Gastroesophageal sphincter (tissue), 4 donors: ENCODE measurements at regions not wholly inside any gene's neighbourhood (a gene's known extent, or its start where the extent isn't known, plus 50 kb on each side); places are given as distances from the start of the nearest gene placed in this dataset.
A peak's percentile ranks its signal among the peaks of the same experiment; 100 is the strongest.

Experiments used
- ATAC-seq: fragments of 150-250 bp; one replicate; pipeline ENCODE4 v1.9.1; 2016; ENCODE audit warnings: mild to moderate bottlenecking, moderate library complexity
- H3K27ac ChIP-seq, 4 donors: fragments of 200-600 bp; sonication (generic) in 3 of 4; 1 replicate in 3 of 4; 2 replicates in 1 of 4; pipeline ENCODE4 v1.5.1; 2016 to 2019
- H3K27me3 ChIP-seq: fragments of 200-600 bp; sonication (generic); one replicate; pipeline ENCODE4 v1.5.1; 2019
- H3K36me3 ChIP-seq, 2 donors: fragments of 200-600 bp; sonication (generic); one replicate each; pipeline ENCODE4 v1.5.1; 2019; ENCODE audit warnings: control low read depth in 1 of 2
- H3K4me1 ChIP-seq, 3 donors: fragments of 200-600 bp; sonication (generic); 1 replicate in 2 of 3; 2 replicates in 1 of 3; pipeline ENCODE4 v1.5.1; 2016 to 2019; ENCODE audit warnings: control low read depth in 2 of 3
- H3K4me3 ChIP-seq, 2 donors: fragments of 200-600 bp; sonication (generic); one replicate each; pipeline ENCODE4 v1.5.1; 2019; ENCODE audit warnings: mild to moderate bottlenecking in 1 of 2, moderate library complexity in 1 of 2
- H3K9me3 ChIP-seq, 3 donors: fragments of 200-600 bp; sonication (generic); one replicate each; pipeline ENCODE4 v1.5.1; 2017 to 2019; ENCODE audit warnings: control low read depth in 2 of 3
- EP300 ChIP-seq: sonication (generic); formaldehyde crosslinking; IDR thresholded peaks from one replicate; pipeline ENCODE4 v1.6.1; 2017; ENCODE audit warnings: antibody characterized with exemption, mild to moderate bottlenecking
- POLR2A ChIP-seq, 2 donors: fragments of 450-650 bp; IDR thresholded peaks; one replicate each; pipeline ENCODE4 v1.6.1; 2017; ENCODE audit warnings: antibody characterized with exemption in 2 of 2, mild to moderate bottlenecking in 2 of 2, moderate library complexity in 1 of 2
- POLR2AphosphoS5 ChIP-seq: sonication (generic); formaldehyde crosslinking; IDR thresholded peaks from one replicate; pipeline ENCODE4 v1.6.1; 2017; ENCODE audit warnings: antibody characterized with exemption
- WGBS, 2 donors: methylation state at CpG; one replicate each; pipeline ENCODE4 v1.1.5; 2018; ENCODE audit warnings: low coverage in 1 of 2; 5-methylcytosine and 5-hydroxymethylcytosine counted together
- TF ChIP-seq, protein P1 (sequence below), 4 experiments: fragments of 200-600 bp in 2 of 4; fragments of 450-650 bp in 2 of 4; sonication (generic) in 1 of 4; IDR thresholded peaks; one replicate each; pipeline ENCODE4 v1.5.1; 2017 to 2019; ENCODE audit warnings: antibody characterized with exemption in 4 of 4, mild to moderate bottlenecking in 2 of 4, moderate library complexity in 2 of 4

DNA sequence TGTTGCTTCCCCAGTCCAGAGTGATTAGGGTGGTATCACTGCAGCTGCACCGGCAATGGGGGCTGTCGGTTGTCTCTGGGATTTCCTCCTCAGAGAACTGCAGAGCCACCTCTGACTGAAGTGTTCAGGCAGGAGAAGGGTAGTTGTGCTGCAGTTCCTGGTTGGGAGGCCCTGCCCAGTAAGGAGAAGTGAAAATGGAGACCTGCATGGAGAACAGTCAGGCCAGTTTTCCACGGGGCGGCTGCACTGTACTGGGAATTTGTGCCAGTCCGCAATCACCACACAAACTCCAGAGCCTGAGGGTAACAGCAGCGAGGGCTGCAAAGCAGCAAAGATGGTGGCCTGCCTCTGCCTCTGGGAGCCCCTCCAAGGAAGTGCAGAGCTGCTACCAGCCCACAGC, 58.1 kb upstream of the CCDC190 start:
- TF ChIP-seq POLR2A (IDR thresholded peaks at IDR 0.05) (no peak), POLR2AphosphoS5 (no peak), EP300 (no peak)
- TF ChIP-seq, protein P1, sequence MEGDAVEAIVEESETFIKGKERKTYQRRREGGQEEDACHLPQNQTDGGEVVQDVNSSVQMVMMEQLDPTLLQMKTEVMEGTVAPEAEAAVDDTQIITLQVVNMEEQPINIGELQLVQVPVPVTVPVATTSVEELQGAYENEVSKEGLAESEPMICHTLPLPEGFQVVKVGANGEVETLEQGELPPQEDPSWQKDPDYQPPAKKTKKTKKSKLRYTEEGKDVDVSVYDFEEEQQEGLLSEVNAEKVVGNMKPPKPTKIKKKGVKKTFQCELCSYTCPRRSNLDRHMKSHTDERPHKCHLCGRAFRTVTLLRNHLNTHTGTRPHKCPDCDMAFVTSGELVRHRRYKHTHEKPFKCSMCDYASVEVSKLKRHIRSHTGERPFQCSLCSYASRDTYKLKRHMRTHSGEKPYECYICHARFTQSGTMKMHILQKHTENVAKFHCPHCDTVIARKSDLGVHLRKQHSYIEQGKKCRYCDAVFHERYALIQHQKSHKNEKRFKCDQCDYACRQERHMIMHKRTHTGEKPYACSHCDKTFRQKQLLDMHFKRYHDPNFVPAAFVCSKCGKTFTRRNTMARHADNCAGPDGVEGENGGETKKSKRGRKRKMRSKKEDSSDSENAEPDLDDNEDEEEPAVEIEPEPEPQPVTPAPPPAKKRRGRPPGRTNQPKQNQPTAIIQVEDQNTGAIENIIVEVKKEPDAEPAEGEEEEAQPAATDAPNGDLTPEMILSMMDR (IDR thresholded peaks at IDR 0.05): no peak
- Histone ChIP-seq H3K4me3 (no peak overlapping the region), H3K9me3 (no peaks in the 10 kb centered on the region), H3K27ac (no peak overlapping the region), H3K4me1 (no peaks in the 10 kb centered on the region), H3K27me3 (no peaks in the 10 kb centered on the region), H3K36me3 (no peaks in the 10 kb centered on the region)
- 93% methylated on average over 3 of the region's 6 CpGs; no CpG with 5 or more reads in 1 of the 2 donors for WGBS, 2 donors
- peak; percentile 48 for ATAC-seq

DNA sequence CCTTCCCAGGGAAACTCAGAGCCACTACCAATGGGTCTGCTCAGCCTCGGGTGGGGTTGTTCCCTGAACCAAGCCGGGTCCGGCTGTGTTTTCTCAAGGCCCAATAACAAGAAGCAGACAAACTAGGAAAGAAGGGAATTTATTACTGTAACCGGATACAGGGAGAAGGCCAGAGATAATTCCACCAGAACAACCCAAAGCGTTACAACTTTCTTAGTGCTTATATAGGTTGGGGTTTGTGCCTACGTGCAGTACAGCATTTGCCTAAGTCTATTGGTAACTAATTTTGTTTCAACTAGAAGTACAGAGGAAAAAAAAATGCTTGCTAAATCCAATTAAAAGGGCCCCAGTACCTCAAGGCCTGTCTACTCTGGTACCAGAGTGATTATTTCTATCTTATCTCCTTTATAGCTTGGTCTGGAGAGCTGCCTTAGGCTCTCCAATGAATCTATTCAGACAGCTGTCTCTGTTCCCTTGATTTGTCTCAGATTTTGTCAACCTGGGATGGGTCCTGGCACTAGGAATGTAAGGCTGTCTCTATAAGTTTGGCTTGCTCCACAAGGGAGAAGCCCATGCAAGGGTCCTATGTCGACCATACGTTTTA, 57.3 kb upstream of the CCDC190 start:
- Histone ChIP-seq H3K27ac (no peak overlapping the region), H3K4me1 (no peaks in the 10 kb centered on the region), H3K27me3 (no peaks in the 10 kb centered on the region), H3K4me3 (no peak overlapping the region), H3K36me3 (no peaks in the 10 kb centered on the region), H3K9me3 (no peaks in the 10 kb centered on the region)
- ATAC-seq: no peak
- 74 to 86% methylated on average over 3 to 7 of the region's 8 CpGs for WGBS, 2 donors
- TF ChIP-seq, protein P1 (IDR thresholded peaks at IDR 0.05): no peak
- TF ChIP-seq POLR2A (IDR thresholded peaks at IDR 0.05): no peak
- no peak for TF ChIP-seq POLR2AphosphoS5
- no peak for TF ChIP-seq EP300

DNA sequence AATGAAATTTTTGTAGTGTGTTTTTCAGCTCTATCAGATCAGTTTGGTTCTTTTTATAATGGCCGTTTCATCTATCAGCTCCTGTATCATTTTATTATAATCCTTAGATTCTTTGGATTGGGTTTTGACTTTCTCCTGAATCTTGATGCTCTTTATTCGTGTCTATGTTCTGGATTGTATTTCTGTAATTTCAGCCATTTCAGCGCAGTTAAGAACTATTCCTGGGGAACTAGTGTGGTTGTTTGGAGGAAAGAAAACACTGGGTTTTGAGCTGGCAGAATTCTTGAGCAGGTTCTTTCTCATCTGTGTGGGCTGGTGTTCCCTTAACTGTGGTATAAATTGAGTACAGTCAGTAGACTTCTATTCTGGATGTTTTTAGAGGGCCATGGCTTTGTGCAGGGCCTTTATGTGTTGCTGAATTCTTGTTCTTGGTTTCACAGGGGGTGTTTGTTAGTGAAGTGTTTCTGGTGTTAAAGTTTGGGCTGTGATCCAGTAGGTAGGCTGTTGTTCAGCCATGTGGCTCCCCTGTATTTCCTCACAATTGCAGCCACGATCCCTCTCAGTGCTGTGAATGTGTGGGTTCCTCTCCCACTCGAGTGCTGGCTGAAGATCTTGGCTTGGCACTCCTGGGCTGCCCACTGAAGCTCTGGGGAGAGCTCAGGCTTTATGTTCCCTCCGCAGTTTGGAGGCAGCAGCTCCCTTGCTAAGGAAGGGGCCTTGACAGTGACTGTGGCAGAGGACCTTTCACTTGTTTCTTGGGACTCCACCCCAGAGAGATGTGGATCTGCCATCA, 56.0 kb upstream of the CCDC190 start:
- H3K4me1 ChIP-seq: no peaks in the 10 kb centered on the region
- H3K4me3 ChIP-seq: no peak overlapping the region
- ATAC-seq: no peak
- no peak overlapping the region for H3K27ac ChIP-seq
- H3K9me3 ChIP-seq: peaks cover 0 to 9% (median 0%) of the 10 kb centered on the region in 3 donors
- TF ChIP-seq, protein P1 (IDR thresholded peaks at IDR 0.05): no peak
- TF ChIP-seq POLR2A (IDR thresholded peaks at IDR 0.05) (no peak), POLR2AphosphoS5 (no peak)
- H3K27me3 ChIP-seq: no peaks in the 10 kb centered on the region
- no peaks in the 10 kb centered on the region for H3K36me3 ChIP-seq
- WGBS, 2 donors: 91 to 100% methylated on average over 1 to 4 of the region's 6 CpGs

DNA sequence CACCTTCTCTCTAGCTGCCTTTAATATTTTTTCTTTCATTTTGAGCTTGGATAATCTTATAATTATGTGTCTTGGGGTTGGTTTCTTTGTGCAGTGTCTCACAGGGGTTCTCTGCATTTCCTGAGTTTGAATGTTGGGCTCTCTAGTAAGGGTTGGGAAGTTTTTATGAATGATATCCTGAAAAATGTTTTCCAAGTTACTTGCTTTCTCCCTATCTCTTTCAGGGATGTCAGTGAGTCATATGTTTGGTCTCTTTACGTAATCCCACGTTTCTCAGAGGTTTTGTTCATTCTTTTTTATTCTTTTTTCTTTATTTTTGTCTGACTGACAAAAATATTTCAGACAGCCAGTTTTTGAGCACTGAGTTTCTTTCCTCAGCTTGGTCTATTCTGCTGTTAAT, 55.4 kb upstream of the CCDC190 start:
- no peaks in the 10 kb centered on the region for H3K27me3 ChIP-seq

More for the DNA sequence above, 55.4 kb upstream of the CCDC190 start:
- WGBS, 2 donors: 43 to 65% methylated on average over 2 of the region's 2 CpGs
- no peak overlapping the region for H3K4me3 ChIP-seq
- ATAC-seq: no peak
- H3K36me3 ChIP-seq: no peaks in the 10 kb centered on the region
- no peaks in the 10 kb centered on the region for H3K4me1 ChIP-seq
- no peak overlapping the region for H3K27ac ChIP-seq
- TF ChIP-seq POLR2A (IDR thresholded peaks at IDR 0.05) (no peak), POLR2AphosphoS5 (no peak), EP300 (no peak)
- TF ChIP-seq, protein P1 (IDR thresholded peaks at IDR 0.05): no peak
- peaks cover 0 to 15% (median 0%) of the 10 kb centered on the region in 3 donors for H3K9me3 ChIP-seq
